Stimulated activated CD8-positive, alpha-beta memory T cell treated with anti-CD3 and anti-CD28 coated beads, Interleukin-2, amount 100 ng/mL, for 48 hours (primary cell): ENCODE measurements at regions not wholly inside any gene's neighbourhood (a gene's known extent, or its start where the extent isn't known, plus 50 kb on each side); places are given as distances from the start of the nearest gene placed in this dataset.

ENCODE experiments used
- DNase-seq, 2 donors: peaks; one replicate each; pipeline ENCODE4 v3.0.0-alpha.2; 2020; ENCODE audit warnings: low read depth in 2 of 2

DNA sequence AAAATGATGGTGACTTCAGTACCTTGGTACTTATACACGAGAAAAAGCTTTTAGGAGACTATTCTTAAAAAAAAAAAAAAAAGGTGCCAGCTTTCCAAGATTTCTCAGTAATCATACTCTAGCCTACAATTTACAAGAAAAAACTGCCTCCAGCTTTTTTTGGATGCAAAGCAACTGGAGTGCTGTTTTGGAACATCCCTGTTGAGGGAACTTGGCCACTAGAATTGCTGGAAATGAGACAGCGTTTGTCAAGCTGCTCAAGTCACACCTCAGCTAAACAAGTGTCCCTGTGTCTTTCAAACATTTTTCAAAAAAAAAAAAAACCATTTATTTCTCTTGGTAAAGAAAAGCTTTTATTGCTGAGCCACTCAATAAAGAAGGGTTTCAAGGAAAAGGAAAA, 413.1 kb upstream of the ARGLU1 start:
- no peak for DNase-seq

DNA sequence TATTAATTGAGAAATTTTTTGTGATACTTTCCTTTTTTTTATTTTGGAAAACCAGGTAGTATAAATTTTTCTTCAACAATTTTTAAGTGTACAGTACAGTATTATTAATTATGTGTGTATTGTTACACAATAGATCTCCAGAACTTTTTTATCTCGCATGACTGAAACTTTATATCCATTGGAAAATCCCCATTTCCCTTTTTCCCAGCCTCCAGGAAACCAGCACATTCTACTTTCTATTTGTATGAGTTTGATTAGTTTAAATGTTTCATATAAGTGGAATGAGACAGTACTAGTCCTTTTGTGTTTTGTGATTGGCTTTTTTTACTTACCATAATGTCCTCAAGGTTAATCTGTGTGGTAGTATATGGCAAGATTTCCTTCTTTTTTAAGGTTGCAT, 399.5 kb upstream of the ARGLU1 start:
- DNase-seq, result no peak

DNA sequence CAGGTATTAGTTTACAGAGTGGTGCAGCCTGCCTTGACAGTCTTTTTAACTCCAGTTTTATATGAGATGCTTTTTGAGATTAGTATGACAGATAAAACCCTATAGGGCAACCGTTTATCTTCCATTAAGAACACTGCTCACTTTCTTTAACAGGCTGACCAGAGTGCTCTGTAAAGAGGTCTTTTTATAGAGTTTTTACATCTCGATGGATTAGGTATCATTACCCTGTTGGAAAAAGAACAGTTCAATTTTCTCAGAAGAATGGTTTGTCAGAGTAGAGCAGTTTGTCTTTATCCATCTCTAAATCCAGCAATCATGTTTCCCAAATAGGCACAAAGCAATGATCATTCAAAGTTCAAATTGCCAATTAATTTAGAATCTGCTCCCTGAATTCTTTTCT, 395.2 kb upstream of the ARGLU1 start:
- no peak for DNase-seq

DNA sequence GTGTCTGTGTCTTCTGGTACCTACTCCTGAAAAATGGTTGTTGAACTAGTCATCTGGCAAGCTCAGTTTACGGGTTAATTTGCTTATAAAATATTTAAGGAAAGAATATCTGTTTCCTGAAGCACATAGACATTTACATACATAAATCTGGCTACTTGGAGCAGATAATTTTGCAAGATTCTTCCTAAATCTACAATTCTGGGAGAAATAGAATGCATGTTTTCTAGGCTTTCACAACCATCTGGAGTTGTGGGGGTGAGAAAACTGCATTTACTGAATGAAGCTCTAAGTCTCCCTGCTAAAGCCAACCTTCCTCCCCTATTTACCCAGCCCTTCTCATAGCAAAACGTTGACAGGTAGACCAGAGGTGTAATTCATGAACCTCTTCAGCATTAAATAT, 393.7 kb upstream of the ARGLU1 start:
- DNase-seq, result no peak

DNA sequence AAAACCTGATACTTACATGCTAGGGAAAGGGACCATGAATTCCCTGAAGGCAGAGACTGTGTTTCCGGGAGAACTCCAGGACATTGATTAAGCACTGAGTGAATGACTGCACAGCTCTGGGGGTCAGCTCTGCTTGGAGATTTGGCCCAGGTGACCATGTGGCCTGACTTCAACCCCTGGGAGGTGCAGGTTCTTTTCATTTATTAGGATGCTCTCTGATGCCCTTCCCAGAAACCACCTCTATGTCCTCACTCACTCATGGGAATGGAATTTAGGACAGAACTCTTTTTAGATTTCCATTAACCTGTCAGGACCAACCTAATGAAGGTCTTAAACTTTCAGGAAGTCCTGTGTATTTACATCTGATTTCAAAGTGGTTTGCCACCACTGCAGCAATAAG, 393.3 kb upstream of the ARGLU1 start:
- no peak for DNase-seq

DNA sequence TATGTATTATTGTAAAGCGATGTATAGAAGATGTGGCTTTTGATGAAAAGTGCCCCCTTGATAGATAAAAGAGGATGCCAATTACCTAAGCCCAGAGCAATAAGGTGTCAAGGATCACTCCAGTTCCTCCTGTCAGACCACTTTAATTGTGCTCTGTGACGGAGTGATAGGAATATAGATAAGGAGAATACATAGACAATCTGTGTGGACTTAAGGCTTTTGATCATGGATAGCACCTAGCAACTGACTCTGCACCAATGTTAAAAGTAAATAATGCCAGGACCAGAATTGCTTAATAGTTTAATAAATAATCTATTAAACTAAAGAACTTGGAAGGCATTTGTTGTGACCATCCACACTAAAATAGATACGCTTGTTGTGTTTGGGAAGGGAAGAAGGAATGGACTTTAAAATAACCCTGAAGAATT, 390.7 kb upstream of the ARGLU1 start:
- no peak for DNase-seq

DNA sequence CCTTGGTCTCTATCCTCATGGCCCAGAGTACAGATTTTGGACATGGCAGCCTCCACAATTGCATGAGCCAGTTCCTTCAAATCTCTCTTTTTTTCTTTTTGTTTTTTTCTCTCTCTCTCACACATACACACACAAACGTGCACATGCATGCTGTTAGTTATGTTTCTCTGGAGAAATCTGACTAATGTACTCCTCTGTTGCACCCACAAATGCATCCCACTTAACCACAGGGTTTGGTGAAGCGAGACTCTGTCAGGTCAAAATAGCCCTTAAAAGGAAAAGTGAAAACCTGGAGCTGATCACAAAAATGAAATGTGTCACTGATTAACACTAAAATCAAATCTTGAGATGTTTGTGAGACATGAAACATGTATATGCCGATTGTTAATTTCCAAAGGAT, 374.6 kb upstream of the ARGLU1 start:
- DNase-seq, result no peak

DNA sequence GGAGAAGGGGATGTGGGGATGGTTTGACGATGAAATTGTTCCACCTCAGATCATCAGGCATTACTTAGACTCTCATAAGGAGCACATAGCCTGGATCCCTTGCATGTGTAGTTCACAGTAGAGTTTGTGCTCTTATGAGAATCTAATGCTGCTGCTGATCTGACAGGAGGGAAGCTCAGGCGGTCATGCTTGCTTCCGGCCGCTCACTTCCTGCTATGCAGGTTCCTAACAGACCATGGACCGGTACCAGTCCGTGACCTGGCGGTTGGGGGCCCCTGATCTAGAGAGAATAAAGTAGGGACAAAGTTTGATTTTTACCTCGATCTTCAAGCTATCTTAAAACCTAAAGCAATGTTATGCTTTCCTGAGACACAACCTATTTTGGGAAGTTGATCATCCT, 373.8 kb upstream of the ARGLU1 start:
- no peak for DNase-seq

DNA sequence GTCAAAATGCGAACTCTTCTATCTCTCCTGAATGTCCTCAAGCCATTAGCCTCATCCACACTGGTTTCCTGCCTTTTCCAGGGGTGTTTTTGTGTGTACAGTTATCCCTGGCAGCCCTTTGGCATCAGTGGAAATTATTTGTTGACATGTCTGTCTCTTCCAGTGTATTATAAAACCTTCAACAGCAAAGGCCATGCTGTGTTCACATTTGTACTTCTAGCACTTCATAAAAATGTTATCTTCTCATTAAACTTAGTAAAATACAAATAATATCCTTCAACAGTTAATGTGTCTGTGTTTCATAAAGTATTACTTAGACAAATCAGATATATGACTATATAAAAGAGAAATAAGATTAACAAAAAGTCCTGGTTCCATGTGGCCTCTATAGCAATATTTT, 359.5 kb upstream of the ARGLU1 start:
- DNase-seq, result no peak

DNA sequence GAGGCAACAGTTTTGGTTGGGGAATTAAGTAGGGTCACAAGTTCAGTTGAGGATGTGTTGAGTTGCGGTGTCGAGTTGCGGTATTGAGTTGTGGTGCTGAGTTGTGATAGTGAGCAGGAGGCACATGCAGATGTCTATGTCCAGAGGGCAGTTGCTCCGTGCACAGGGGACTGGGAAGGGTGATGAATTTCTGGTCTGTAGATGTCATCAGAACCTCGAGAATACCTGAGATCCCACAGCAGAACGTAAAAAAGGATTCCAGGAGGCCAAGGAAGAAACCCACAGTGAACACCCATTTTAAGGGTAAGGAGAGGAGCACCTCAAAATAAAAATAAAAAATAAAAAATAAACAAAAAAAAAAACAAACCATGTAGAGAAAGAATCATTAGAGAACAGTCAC, 354.4 kb upstream of the ARGLU1 start:
- no peak for DNase-seq

DNA sequence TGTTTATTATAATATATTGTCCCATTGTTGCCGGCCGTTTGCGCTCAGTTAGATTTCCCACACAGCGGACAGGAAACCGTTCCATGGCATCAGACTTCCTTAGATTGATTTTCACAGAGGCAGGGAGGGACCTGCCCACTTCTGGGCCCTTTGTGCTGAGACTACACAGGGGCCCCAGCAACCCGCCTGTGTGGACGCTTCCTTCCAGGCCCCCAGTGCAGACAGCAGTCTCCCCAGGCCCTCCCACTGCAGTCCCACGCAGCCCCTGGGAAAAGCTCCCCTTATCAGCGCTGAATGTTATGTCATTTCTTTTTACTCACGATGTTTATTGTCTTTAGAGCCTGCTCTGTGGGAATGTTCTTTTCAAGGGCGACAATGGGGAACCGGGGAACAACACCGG, 351.7 kb upstream of the ARGLU1 start:
- no peak for DNase-seq

DNA sequence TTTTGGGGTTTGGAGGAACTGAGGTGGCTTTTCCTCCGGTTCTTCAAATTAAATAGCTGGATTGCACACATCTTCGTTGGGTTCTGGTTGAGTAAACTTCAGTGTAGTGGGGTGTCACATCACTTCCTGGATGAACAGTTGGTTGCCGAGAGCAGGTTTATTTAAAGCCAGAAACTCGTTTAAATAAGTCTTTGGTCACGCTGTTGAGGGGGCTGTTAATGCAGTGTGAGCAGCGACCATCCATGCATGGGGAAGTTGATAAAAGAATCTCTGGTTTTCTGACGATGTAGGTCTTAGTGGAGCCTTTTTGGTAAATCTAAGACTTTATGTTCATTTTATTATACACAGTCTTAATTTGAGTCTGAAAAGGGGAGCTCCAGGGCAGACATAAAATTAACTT, 351.2 kb upstream of the ARGLU1 start:
- no peak for DNase-seq

DNA sequence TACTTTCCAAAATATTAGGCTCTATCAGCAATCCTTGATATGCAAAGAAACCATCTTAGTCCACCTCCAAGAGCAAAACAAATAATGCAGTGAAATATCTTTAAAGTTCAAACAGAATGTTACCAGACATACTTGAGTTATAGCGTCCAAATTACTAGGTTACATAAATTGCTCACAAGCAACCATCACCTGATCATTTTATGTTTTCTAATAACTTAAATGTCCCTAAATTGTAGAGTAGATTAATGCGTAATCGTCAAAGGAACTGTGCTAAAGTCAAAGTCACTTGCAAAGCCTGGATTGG, 350.6 kb upstream of the ARGLU1 start:
- no peak for DNase-seq

DNA sequence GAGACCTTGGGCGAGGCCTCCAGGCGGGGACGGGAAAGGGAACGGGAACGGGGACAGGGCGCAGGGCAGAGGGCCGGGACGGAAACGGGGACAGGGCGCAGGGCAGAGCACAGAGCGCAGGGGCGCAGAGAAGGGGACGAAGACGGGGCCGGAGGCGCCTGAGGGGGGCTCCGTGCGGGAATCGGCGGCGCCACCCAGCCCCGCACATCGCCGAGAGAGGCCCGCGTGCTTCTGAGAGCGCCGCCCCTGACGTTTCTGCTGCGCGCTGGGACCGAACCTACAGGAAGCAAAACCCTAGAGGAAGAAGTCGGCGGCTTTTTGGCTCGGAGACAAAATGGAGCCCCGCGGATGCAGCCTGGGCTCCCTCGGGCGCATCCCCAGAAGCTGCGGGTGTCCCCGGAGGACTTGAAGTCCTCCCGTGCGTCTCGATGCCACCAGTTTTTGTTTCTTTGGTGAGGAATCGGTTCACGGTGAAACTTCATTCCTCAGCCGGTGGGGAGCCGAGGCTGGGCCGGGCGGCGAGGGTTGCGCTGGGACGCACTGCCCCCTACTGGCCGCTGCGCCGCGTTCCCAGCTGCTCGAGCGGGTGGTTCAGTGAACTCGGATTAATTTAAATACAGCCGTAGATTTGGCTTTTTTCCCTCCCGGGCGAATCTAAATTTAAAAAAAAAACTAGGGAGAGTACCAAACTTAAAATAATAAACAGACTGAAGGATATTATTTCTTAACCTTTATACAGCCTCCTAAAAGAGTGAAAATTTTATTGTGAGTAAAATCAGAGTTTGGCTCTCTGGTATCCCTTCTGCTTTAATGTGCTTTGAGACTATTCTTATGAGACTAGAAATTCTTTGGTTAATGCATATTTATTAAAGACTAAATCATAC, 350.0 kb upstream of the ARGLU1 start:
- peak; percentile 59 to 60 for DNase-seq

DNA sequence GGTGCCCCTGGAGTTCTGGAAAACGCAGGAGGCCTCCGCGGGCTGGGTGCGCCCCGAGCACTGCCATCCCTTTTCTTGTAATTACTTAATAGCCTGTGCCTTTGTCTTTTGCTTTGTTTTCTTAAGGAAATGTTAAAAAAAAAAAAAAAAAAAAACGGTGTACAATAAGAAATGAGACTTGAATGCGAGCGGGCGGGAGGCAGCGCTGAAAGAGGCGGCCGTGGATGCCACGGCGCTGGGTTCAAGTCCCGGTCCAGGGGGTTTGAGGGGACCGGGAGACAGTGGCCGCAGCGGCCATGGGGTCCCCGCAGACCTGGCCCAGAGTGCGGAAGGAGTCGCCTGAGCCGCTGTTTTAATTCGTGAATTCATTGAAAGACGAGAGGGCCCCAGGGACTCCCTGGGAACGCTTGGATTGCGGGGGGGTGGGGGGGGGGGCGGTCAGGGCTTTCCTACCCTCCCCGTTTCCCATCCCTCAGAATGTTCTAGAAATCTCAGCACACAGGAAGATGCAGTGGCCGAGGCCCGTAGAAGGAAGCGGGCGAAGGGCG, 349.2 kb upstream of the ARGLU1 start:
- no peak for DNase-seq

DNA sequence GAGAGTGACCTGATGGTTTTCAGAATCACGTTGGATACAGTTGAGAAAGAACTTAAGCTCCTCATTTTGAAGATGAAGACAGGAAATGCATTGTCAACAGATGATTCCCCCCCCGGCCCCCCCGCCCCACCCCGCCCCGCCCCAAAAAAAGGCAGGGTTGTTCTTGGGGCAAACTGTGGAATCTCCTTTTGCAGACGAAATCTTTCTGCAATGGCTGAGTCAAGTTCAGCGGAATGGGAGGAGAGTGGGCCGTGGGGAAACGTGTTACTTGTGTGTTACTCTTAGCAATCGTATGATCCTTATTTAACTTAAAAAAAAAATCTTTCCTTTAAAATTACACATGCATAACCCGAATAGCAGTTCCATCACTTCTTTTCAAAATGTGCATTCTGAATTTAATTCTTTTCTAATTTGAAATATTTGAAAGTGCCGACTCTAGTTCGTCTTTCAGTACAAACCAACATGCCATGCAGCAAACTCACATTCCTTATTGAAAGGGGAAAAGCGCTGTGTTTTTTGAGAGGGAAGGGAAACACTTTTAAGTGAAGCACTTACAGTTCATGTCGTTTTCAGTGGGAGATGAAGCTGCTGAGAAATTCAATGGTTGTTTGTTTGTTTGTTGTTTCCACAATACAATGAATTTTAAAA, 348.5 kb upstream of the ARGLU1 start:
- no peak for DNase-seq

DNA sequence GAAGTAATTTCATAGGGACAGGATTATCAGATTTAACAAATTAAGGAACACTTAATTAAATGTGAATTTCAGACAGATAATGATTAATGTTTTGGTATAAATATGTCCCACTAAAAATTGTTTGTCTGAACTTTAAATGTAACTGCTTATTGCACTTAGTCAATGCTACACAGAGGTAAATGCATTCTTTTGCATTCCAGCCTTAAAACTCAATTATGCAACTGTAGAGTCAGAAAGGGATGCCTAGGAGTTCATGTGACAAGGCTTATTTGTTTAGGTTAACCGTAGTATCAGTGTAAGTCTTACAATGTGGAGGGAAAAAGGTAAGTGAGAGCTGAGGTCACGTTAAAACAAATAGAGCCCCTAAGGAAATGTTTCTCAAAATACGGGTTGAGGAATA, 347.2 kb upstream of the ARGLU1 start:
- DNase-seq, result no peak

DNA sequence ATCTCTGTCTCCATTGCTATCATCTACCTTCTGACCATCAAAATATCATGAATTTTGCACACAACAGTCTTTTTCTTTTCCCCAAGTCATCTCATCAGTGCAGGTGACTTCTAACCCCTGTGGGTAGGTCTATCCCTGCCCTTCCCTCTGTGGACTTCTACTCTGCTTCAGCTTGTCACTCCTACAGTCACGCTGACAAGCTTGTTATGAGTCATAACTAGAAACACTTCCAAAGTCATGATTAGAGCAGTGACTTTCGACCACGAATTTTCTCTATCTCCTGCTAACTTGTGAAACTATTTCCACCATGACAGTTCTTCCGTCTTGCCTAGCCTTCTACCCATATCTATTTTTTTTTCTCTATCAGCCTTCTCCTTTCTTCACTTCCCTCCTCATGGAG, 343.7 kb upstream of the ARGLU1 start:
- DNase-seq, result no peak

DNA sequence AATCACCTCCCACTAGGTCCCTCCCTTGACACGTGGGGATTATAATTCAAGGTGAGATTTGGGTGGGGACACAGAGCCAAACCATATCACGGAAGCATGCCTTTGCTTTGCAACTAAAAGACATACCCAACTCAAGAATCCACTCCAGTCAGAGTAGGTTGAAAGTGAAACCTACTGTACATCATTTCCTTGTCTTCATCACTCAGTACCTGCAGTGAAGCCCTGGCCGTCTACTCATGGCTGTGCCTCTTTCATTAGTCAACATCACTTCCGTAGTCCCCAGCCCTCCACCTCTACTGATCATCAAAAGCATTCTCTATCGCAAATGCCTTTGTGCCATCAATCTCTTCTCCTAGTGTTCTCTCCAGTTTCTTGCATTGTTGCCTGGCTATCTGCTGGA, 343.1 kb upstream of the ARGLU1 start:
- DNase-seq, result no peak

DNA sequence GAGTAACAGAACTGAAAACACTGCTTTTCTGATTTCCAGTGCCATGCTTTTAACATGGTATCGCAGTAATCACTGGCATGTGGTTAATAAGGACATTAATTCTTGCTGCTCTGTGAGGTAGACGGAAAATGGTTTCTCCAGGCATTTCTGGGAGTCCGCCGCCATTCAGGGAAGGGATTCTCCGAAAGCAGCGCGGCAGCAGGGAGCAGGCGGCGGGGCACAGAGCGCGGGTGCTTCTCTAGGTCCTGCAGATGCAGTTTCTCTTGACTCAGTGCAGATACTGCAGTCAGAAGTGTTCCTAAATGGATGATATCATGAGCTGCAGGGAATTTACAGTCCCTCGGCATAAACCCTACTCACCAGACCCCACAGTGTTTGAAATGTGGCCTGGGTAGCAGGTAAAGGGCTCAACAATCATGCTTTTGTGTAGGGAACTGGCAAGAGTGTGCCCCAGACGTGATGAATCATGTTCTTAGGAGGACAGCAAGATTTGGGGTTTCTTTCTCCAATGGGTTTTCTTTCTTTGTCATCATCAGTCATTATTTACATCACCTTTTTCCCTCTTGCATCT, 338.6 kb upstream of the ARGLU1 start:
- no peak for DNase-seq

DNA sequence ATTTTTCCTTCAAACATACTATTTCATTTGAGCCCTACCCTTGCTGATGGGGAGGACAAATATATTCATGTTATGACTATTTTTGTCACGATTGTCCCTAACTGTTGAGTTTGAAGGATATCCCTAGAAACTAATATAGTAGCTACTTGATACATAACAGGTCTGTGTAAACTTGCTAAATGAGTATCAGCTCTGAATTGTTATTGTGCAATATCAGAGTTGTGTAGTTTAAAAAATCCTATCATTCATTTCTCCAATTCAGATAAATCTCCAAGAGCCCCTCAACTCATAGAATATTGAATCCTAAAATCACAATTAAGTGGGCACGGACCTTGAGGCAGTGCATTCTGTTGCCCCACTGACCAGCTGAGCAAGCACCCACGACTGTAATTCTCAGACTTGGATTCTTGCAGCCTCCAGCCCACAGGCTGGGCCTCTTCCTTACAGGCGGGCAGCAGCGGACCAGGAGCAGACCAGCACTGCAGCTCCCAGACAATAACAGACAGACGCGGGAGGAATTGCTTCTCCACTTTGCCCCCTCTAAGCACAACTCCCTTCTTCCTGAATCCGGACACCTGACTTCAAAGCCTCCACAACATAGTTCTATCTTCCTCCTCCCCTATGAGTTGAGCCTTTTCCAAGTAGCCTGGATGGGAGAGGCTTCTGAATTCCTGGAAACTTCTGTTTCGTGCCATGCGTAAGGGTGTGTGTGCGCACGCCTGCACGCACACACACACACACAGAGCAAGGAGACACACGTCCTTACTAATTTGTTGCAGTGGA, 337.6 kb upstream of the ARGLU1 start:
- DNase-seq, result no peak

DNA sequence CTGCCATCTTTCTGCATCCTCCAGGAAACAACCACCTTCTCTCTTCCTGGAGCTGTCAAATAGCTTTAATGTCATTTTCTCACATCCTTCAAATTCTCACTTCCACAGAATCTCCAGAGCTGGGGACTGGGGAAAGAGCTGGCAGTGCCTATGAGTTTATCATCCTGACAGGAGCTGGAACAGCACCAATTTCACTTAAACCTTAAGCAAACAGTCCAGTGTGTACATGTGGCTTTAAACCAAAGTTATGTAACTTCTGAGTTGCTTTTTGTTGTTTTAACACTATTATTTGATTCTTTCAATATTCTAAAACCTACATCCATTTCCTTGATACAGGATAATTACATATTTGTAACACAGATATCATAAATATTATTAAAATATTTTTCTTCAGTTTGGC, 331.5 kb upstream of the ARGLU1 start:
- DNase-seq, result no peak
